H1 (cell line): ENCODE measurements at regions not wholly inside any gene's neighbourhood (a gene's known extent, or its start where the extent isn't known, plus 50 kb on each side); places are given as distances from the start of the nearest gene placed in this dataset.

Experiments used
- CBX8 ChIP-seq: fragments of 300-800, 300-1000 bp; sonication (generic); IDR thresholded peaks from 2 replicates; pipeline ENCODE4 v1.7.1; 2016; ENCODE audit warnings: low read depth, low read length, borderline replicate concordance

DNA sequence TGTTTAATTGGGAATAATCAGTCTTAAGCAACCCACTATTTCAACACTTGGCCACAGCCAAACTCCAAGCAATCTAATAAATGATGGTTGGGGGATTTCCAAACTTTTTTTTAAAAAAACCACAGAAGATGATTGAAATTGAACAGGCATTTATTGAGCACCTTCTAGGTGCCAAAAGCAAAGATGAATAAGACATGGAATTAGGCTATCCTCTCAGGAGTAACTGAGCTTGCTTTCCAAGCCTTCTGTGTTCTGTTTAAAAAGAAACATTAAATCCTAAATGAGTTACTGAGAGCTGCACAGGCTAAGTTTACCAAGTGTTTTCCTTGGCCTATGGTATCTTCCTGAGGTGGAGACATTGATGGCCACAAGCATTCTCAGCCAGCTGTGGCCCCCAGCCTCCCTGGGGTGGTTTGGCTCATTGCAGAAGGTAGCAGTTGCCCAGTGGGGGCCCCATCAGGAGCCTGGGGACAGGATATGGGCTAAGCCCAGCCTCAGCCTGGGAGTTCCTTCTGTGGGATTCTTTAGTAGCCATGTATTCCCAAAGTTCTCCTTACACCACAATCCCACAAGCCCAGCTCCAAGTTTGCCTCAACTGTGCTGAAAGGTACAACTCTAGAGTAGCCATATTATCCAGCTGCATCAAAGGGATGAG lies 174.3 kb downstream of the C1D start (continued):
- no peak for TF ChIP-seq CBX8
- TF ChIP-seq, all 59 proteins: peak for 0
